MG63 (cell line): ENCODE measurements at regions not wholly inside any gene's neighbourhood (a gene's known extent, or its start where the extent isn't known, plus 50 kb on each side); places are given as distances from the start of the nearest gene placed in this dataset.
"Not testable (repeated sequence)": the region's sequence is repeated elsewhere in the genome, so short reads cannot be mapped to it uniquely, and the experiment has no call there.

Experiments used
- DNase-seq: peaks from one replicate; pipeline ENCODE4 v3.0.0-alpha.2; 2020
- H3K27me3 ChIP-seq: fragments of 250-450 bp; sonication (Bioruptor Pico); 2 replicates; pipeline ENCODE4 v1.5.1; 2020; ENCODE audit warnings: mild to moderate bottlenecking, moderate library complexity
- H3K36me3 ChIP-seq: fragments of 250-450 bp; sonication (Bioruptor Pico); 2 replicates; pipeline ENCODE4 v1.5.1; 2020; ENCODE audit warnings: mild to moderate bottlenecking, moderate library complexity
- H3K4me3 ChIP-seq: fragments of 250-450 bp; sonication (Bioruptor Pico); 2 replicates; pipeline ENCODE4 v1.5.1; 2020; ENCODE audit warnings: mild to moderate bottlenecking, moderate library complexity
- H3K9me3 ChIP-seq: fragments of 250-450 bp; sonication (Bioruptor Pico); 2 replicates; pipeline ENCODE4 v1.5.1; 2020; ENCODE audit warnings: mild to moderate bottlenecking, moderate library complexity

- DNase-seq, result peak; percentile 22
- H3K36me3 ChIP-seq, result no peaks in the 10 kb centered on the region
- no peak overlapping the region for H3K4me3 ChIP-seq
- no peaks in the 10 kb centered on the region for H3K27me3 ChIP-seq
- no peaks in the 10 kb centered on the region for H3K9me3 ChIP-seq
Measured at GRCh38 chr2:147008481-147008880, 836.3 kb upstream of the ACVR2A start.

DNA sequence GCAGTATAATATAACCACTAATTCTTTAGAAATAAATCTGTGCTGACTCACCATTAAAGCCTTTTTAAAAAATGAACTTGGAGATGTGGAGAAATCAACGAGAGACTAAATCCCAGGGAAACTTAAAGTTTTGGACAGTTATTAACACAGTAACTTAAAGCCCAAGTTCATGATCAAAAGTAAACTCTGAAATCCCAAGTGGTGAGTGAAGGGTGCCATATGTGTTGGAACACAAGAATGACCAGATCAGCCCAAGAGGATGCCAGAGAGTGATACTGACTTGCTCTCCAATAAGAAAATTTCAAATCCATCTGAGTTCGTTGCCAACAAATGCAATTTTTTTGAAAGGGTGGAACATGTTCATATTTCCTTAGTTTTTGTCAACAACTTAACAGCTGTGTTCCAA lies 838.1 kb upstream of the ACVR2A start:
- Histone ChIP-seq H3K9me3 (no peaks in the 10 kb centered on the region), H3K27me3 (no peaks in the 10 kb centered on the region), H3K36me3 (no peaks in the 10 kb centered on the region), H3K4me3 (no peak overlapping the region)
- DNase-seq, result peak; percentile 42

GRCh38 chr2:147003081-147003480 lies 841.7 kb upstream of the ACVR2A start:
- no peak for DNase-seq
- Histone ChIP-seq H3K36me3 (no peaks in the 10 kb centered on the region), H3K27me3 (no peaks in the 10 kb centered on the region), H3K9me3 (no peaks in the 10 kb centered on the region), H3K4me3 (no peak overlapping the region)

DNA sequence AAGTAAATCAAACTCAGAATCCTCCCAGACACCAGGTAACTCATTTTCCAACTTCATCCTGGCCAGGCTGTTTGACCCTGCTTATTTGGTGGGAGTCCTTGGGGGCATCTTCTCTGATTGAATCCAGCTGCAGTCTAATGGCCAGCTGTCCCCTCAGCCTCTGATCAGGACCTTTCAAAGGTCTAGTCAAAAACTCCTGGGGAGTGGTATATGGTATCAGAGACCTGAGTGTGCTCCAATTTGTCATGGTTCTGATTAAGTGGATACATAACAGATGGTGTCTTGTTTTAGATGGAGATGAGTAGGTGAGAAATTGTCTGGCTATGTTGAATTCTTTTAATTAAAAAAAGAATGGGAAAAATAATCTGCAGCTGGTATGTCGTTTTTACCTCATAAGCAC lies 842.6 kb upstream of the ACVR2A start:
- no peak overlapping the region for H3K4me3 ChIP-seq
- H3K36me3 ChIP-seq, result no peaks in the 10 kb centered on the region
- no peak for DNase-seq
- no peaks in the 10 kb centered on the region for H3K27me3 ChIP-seq
- no peaks in the 10 kb centered on the region for H3K9me3 ChIP-seq

GRCh38 chr2:147001061-147001460 lies 843.8 kb upstream of the ACVR2A start:
- Histone ChIP-seq H3K9me3 (no peaks in the 10 kb centered on the region), H3K27me3 (no peaks in the 10 kb centered on the region), H3K4me3 (no peak overlapping the region), H3K36me3 (no peaks in the 10 kb centered on the region)
- DNase-seq, result no peak

DNA sequence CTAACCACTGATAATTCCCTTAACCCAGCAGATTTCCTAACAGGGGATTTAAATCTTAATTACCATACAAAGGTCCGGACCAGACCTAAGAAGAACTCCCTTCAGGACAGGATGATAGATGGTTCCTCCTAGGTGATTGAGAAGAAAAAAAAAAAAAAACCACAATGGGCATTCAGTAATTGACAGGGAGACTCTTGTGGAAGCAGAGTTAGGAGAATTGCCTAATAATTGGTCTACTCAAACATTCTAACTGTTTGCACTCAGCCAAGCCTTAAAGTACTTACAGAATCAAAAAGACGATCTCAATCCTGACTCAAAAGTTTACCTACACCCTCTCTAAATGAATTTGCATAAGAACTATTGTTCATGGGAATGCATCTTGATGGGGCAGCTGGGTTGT lies 844.7 kb upstream of the ACVR2A start:
- not testable (repeated sequence) for H3K27me3 ChIP-seq, H3K9me3 ChIP-seq, H3K4me3 ChIP-seq, DNase-seq, H3K36me3 ChIP-seq

- Histone ChIP-seq H3K4me3 (no peak overlapping the region), H3K36me3 (no peaks in the 10 kb centered on the region), H3K9me3 (no peaks in the 10 kb centered on the region), H3K27me3 (no peaks in the 10 kb centered on the region)
- no peak for DNase-seq
Measured at GRCh38 chr2:146997945-146998344, 846.9 kb upstream of the ACVR2A start.

DNA sequence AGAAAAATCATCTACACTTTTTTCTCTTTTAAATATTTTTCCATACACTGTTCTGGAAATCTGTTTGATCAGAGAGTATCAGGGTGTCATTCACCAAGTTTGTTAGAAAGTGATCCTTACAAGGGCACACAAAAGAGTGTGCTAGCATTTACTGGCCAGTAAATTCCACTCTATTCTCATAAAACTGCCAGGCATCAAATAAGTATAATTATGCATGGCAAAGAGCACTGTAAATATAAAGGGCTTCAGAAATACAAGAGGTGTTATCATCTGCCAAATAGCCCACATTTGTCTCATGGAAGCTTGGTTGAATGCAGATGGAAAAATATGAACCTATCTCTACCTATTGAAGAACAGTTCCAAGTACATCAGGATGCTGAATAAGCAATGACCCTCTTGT lies 847.3 kb upstream of the ACVR2A start:
- no peaks in the 10 kb centered on the region for H3K36me3 ChIP-seq
- no peaks in the 10 kb centered on the region for H3K9me3 ChIP-seq
- H3K27me3 ChIP-seq, result no peaks in the 10 kb centered on the region
- H3K4me3 ChIP-seq, result no peak overlapping the region
- DNase-seq, result no peak

GRCh38 chr2:146994246-146994645 lies 850.6 kb upstream of the ACVR2A start:
- H3K36me3 ChIP-seq, result no peaks in the 10 kb centered on the region

GRCh38 chr2:146992466-146992865 lies 852.4 kb upstream of the ACVR2A start:
- no peaks in the 10 kb centered on the region for H3K27me3 ChIP-seq
- H3K9me3 ChIP-seq, result no peaks in the 10 kb centered on the region
- DNase-seq, result no peak
- H3K36me3 ChIP-seq, result no peaks in the 10 kb centered on the region
- no peak overlapping the region for H3K4me3 ChIP-seq

More at GRCh38 chr2:146994246-146994645, 850.6 kb upstream of the ACVR2A start:
- Histone ChIP-seq H3K9me3 (no peaks in the 10 kb centered on the region), H3K27me3 (no peaks in the 10 kb centered on the region), H3K4me3 (no peak overlapping the region)
- no peak for DNase-seq

GRCh38 chr2:146992057-146992456 lies 852.8 kb upstream of the ACVR2A start:
- Histone ChIP-seq H3K36me3 (no peaks in the 10 kb centered on the region), H3K4me3 (no peak overlapping the region), H3K27me3 (no peaks in the 10 kb centered on the region), H3K9me3 (no peaks in the 10 kb centered on the region)
- no peak for DNase-seq

DNA sequence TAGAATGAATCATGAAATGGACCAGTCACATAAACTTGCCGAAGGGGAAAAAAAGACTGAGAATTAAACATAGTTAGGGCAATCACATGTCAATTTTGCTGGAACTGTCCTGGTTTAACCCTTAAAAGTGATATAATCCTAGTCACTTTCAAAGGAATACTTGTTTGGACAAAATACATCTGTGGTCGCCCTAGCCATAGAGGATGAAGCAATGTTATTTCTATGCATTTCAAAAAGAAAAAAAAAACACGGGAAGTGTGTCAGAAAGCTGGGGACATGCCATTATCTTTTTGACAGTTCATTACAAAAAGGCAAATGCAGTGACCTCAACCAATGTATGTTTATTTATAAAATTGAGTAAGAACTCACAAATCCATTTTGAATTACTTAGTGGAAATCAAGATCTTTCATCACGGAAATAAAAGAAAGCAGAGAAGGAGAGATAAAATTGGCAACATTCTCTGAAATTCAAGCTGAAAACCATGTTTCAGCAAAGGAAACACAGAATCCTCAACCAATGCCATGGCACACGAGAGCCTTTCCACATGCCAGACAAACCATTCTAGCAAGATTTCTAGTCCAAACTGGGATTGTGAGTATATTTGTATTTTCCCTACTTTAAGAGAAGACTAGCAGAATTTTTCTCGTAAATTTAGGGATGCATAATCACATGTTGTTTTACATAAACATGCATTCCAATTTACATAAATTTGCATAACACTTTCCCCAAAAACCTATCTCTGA lies 854.3 kb upstream of the ACVR2A start:
- no peak overlapping the region for H3K4me3 ChIP-seq
- no peaks in the 10 kb centered on the region for H3K36me3 ChIP-seq
- peak; percentile 26 for DNase-seq
- no peaks in the 10 kb centered on the region for H3K27me3 ChIP-seq
- H3K9me3 ChIP-seq, result no peaks in the 10 kb centered on the region

GRCh38 chr2:146989741-146990140 lies 855.1 kb upstream of the ACVR2A start:
- H3K4me3 ChIP-seq, result no peak overlapping the region

GRCh38 chr2:146987996-146988395 lies 856.8 kb upstream of the ACVR2A start:
- no peak for DNase-seq
- Histone ChIP-seq H3K36me3 (no peaks in the 10 kb centered on the region), H3K4me3 (no peak overlapping the region), H3K27me3 (no peaks in the 10 kb centered on the region), H3K9me3 (no peaks in the 10 kb centered on the region)

More at GRCh38 chr2:146989741-146990140, 855.1 kb upstream of the ACVR2A start:
- Histone ChIP-seq H3K36me3 (no peaks in the 10 kb centered on the region), H3K9me3 (no peaks in the 10 kb centered on the region), H3K27me3 (no peaks in the 10 kb centered on the region)
- no peak for DNase-seq

GRCh38 chr2:146986161-146986560 lies 858.7 kb upstream of the ACVR2A start:
- Histone ChIP-seq H3K9me3 (no peaks in the 10 kb centered on the region), H3K27me3 (no peaks in the 10 kb centered on the region), H3K36me3 (no peaks in the 10 kb centered on the region), H3K4me3 (no peak overlapping the region)
- DNase-seq, result no peak

- no peak overlapping the region for H3K4me3 ChIP-seq
- peak; percentile 6 for DNase-seq
- no peaks in the 10 kb centered on the region for H3K27me3 ChIP-seq
- H3K36me3 ChIP-seq, result no peaks in the 10 kb centered on the region
- no peaks in the 10 kb centered on the region for H3K9me3 ChIP-seq
Measured at GRCh38 chr2:146985753-146986152, 859.1 kb upstream of the ACVR2A start.

- no peaks in the 10 kb centered on the region for H3K9me3 ChIP-seq
- H3K4me3 ChIP-seq, result no peak overlapping the region
- no peaks in the 10 kb centered on the region for H3K27me3 ChIP-seq
- H3K36me3 ChIP-seq, result no peaks in the 10 kb centered on the region
- no peak for DNase-seq
Measured at GRCh38 chr2:146984014-146984413, 860.8 kb upstream of the ACVR2A start.

- Histone ChIP-seq H3K36me3 (no peaks in the 10 kb centered on the region), H3K9me3 (no peaks in the 10 kb centered on the region), H3K27me3 (no peaks in the 10 kb centered on the region), H3K4me3 (no peak overlapping the region)
- peak; percentile 66 for DNase-seq
Measured at GRCh38 chr2:146982393-146982846, 862.4 kb upstream of the ACVR2A start.
